G401.6 (cell line): ENCODE measurements at regions not wholly inside any gene's neighbourhood (a gene's known extent, or its start where the extent isn't known, plus 50 kb on each side); places are given as distances from the start of the nearest gene placed in this dataset.
"Not testable (repeated sequence)": the region's sequence is repeated elsewhere in the genome, so short reads cannot be mapped to it uniquely, and the experiment has no call there.

Experiments used
- FAIRE-seq: peaks from 2 replicates; lab custom pipeline; 2012; peaks lifted over from hg19 to GRCh38; lab: Jason Lieb, UNC

- FAIRE-seq: no peak
Measured at GRCh38 chr2:31813016-31813415, 197.8 kb downstream of the MEMO1 start.

- no peak for FAIRE-seq
Measured at GRCh38 chr2:31812051-31812798, 198.6 kb downstream of the MEMO1 start.

GRCh38 chr2:31811482-31811881, 199.3 kb downstream of the MEMO1 start:
- FAIRE-seq: no peak

- FAIRE-seq: no peak
Measured at GRCh38 chr2:31810200-31810917, 200.4 kb downstream of the MEMO1 start.

- FAIRE-seq: no peak
Measured at GRCh38 chr2:31805688-31806087, 205.1 kb downstream of the MEMO1 start.

GRCh38 chr2:31803481-31804153, 207.2 kb downstream of the MEMO1 start:
- not testable (repeated sequence) for FAIRE-seq

GRCh38 chr2:31802711-31803110, 208.1 kb downstream of the MEMO1 start:
- no peak for FAIRE-seq

GRCh38 chr2:31799282-31799681, 211.5 kb downstream of the MEMO1 start:
- not testable (repeated sequence) for FAIRE-seq

- no peak for FAIRE-seq
Measured at GRCh38 chr2:31788273-31788672, 207.5 kb upstream of the SRD5A2 start.

- no peak for FAIRE-seq
Measured at GRCh38 chr2:31785876-31786275, 205.1 kb upstream of the SRD5A2 start.

- no peak for FAIRE-seq
Measured at GRCh38 chr2:31784868-31785267, 204.1 kb upstream of the SRD5A2 start.

GRCh38 chr2:31783446-31784091, 202.8 kb upstream of the SRD5A2 start:
- FAIRE-seq: not testable (repeated sequence)

- FAIRE-seq: no peak
Measured at GRCh38 chr2:31778153-31778552, 197.4 kb upstream of the SRD5A2 start.

GRCh38 chr2:31770741-31771140, 190.0 kb upstream of the SRD5A2 start:
- no peak for FAIRE-seq

- FAIRE-seq: no peak
Measured at GRCh38 chr2:31765078-31765945, 184.6 kb upstream of the SRD5A2 start.

- no peak for FAIRE-seq
Measured at GRCh38 chr2:31764169-31764568, 183.4 kb upstream of the SRD5A2 start.

GRCh38 chr2:31762085-31762484, 181.3 kb upstream of the SRD5A2 start:
- FAIRE-seq: no peak

- FAIRE-seq: not testable (repeated sequence)
Measured at GRCh38 chr2:31757351-31757750, 176.6 kb upstream of the SRD5A2 start.

- FAIRE-seq: not testable (repeated sequence)
Measured at GRCh38 chr2:31748746-31749145, 168.0 kb upstream of the SRD5A2 start.

GRCh38 chr2:31748041-31748440, 167.3 kb upstream of the SRD5A2 start:
- FAIRE-seq: no peak

GRCh38 chr2:31739161-31739560, 158.4 kb upstream of the SRD5A2 start:
- FAIRE-seq: no peak
